ENCODE measurements at regions not wholly inside any gene's neighbourhood (a gene's known extent, or its start where the extent isn't known, plus 50 kb on each side); places are given as distances from the start of the nearest gene placed in this dataset.

DNA sequence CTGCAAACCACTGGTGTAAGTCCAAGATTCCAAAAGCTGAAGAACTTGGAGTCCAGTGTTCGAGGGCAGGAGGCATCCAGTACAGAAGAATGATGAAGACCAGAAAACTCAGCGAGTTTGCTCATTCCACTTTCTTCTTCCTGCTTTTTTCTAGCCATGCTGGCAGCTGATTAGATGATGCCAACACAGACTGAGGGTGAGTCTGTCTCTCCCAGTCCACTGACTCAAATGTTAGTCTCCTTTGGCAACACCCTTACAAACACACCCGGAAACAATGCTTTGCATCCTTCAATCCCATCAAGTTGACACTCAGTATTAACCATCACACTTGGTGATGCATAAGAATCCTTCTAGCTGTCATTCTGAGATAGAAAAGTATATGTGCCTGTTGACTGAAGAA lies 1504.6 kb downstream of the EFNB2 start:
- TF ChIP-seq, protein P1, sequence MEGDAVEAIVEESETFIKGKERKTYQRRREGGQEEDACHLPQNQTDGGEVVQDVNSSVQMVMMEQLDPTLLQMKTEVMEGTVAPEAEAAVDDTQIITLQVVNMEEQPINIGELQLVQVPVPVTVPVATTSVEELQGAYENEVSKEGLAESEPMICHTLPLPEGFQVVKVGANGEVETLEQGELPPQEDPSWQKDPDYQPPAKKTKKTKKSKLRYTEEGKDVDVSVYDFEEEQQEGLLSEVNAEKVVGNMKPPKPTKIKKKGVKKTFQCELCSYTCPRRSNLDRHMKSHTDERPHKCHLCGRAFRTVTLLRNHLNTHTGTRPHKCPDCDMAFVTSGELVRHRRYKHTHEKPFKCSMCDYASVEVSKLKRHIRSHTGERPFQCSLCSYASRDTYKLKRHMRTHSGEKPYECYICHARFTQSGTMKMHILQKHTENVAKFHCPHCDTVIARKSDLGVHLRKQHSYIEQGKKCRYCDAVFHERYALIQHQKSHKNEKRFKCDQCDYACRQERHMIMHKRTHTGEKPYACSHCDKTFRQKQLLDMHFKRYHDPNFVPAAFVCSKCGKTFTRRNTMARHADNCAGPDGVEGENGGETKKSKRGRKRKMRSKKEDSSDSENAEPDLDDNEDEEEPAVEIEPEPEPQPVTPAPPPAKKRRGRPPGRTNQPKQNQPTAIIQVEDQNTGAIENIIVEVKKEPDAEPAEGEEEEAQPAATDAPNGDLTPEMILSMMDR (IDR thresholded peaks at IDR 0.05), result no peak
- intact Hi-C loops (cut with micrococcal nuclease), result no loop called here

DNA sequence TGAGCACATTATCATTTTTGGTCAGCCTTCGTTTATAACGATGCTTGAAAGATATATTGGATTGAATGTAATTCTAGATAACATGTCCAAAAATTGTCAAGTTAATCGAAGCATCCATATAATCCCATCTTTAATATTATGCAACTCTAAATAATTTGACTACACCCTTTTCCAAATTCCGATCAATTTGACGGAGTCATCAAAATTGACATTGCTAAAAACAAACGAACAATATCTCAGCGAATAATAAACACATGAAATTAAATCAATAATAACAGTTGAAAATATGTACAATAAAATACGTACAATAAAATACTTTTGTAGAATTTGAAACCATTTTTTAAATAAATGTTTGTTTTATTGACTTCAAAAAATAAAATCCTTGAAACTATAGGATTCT lies 1516.4 kb downstream of the EFNB2 start:
- no peaks in the 10 kb centered on the region for H3K4me1 Mint-ChIP-seq (ENCODE audit: low read depth)
- DNase-seq (no peak), ATAC-seq (no peak)
- TF ChIP-seq, protein P1 (IDR thresholded peaks at IDR 0.05), result no peak
- peaks cover 3% of the 10 kb centered on the region for H3K9me3 Mint-ChIP-seq
- H3K27me3 Mint-ChIP-seq, result no peaks in the 10 kb centered on the region
- intact Hi-C loops (cut with micrococcal nuclease), result no loop called here
- H3K27ac Mint-ChIP-seq, result no peak overlapping the region
- CTCF ChIA-PET, result no interaction called here
- H3K4me3 Mint-ChIP-seq, result no peak overlapping the region
- POLR2A ChIA-PET, result no interaction called here
- H3K36me3 Mint-ChIP-seq (ENCODE audit: low read depth), result no peaks in the 10 kb centered on the region

More for the DNA sequence above, 1504.6 kb downstream of the EFNB2 start:
- POLR2A ChIA-PET, result no interaction called here
- CTCF ChIA-PET, result no interaction called here
- ATAC-seq (no peak), DNase-seq (no peak)
- no peaks in the 10 kb centered on the region for H3K4me1 Mint-ChIP-seq (ENCODE audit: low read depth)
- no peaks in the 10 kb centered on the region for H3K27me3 Mint-ChIP-seq
- no peaks in the 10 kb centered on the region for H3K9me3 Mint-ChIP-seq
- H3K27ac Mint-ChIP-seq, result no peak overlapping the region
- H3K4me3 Mint-ChIP-seq, result no peak overlapping the region
- no peaks in the 10 kb centered on the region for H3K36me3 Mint-ChIP-seq (ENCODE audit: low read depth)

DNA sequence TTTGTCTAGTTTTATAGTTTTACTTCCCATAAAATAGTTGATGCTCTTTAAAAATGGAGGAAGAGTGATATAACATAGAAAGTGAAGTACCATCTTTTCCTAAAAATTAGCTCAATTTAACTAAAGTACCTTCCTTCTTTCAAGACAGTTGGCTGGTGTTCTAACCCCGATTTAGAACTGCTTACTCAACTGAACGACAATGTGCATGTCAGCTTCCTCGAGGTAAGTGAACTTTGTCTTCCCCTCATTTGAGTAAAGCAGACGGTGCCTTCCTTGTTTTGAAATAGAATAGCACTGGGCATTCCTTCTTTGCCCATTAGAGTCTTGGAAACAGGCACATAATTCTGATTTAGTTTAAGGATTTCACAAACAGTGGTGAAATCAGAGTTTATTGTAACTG lies 1519.2 kb downstream of the EFNB2 start:
- ChIA-PET CTCF (no interaction called here), POLR2A (no interaction called here)
- TF ChIP-seq, protein P1 (IDR thresholded peaks at IDR 0.05), result no peak
- Mint-ChIP-seq H3K27ac (no peak overlapping the region), H3K4me1 (ENCODE audit: low read depth) (no peaks in the 10 kb centered on the region), H3K9me3 (no peaks in the 10 kb centered on the region), H3K27me3 (no peaks in the 10 kb centered on the region), H3K4me3 (no peak overlapping the region), H3K36me3 (ENCODE audit: low read depth) (no peaks in the 10 kb centered on the region)
- DNase-seq, result no peak
- intact Hi-C loops (cut with micrococcal nuclease), result no loop called here
- ATAC-seq, result no peak

DNA sequence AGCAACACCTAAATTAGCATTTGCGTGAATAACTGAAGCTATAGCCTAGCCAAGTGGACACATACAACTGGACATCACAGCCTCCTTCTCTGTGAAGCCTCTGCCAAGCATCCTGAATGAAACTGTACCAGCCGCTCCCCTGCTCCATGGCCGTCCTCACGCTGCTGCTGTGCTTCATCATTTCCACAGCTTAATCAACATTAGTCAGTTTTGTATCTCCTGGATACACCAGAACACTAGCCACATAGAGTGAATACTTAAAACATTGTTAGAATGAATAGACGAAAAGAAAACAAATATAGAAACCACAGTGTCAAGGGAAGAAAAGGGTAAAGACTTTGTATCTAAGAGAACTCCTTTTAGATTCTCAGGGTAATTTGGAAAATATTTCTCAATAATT lies 1526.9 kb downstream of the EFNB2 start:
- ATAC-seq (no peak), DNase-seq (no peak)

DNA sequence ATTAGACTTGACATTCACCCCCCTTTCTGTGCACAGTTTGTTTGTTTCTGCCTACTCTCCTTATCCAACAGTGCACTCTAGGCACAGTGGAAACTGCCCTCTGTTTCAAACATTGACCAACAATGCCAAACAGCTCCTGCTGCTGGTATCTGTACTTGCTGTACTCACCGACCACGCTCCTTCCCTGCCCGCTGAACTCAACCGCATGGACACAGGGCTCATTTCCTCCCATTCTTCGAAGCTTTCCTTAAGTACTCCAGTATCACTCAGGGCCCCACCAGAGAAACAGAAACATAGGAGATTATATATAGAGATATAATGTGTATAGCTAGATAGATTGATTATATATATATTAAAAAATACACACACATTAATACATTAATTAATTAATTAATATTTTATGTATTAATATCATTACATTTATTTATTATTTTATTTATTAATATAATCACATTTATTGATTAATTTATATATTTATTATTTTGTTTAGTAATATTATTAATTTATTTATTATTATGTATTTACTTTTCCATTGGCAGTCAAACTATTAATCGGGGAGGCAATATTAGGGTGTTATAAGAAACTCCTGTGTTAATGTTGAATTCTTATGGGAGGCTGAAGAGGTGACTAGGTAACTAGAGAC lies 1528.2 kb downstream of the EFNB2 start:
- Mint-ChIP-seq H3K4me1 (ENCODE audit: low read depth) (no peaks in the 10 kb centered on the region), H3K27me3 (no peaks in the 10 kb centered on the region), H3K9me3 (no peaks in the 10 kb centered on the region), H3K27ac (no peak overlapping the region), H3K36me3 (ENCODE audit: low read depth) (no peaks in the 10 kb centered on the region), H3K4me3 (no peak overlapping the region)
- intact Hi-C loops (cut with micrococcal nuclease), result no loop called here
- no peak for DNase-seq
- no peak for ATAC-seq
- ChIA-PET CTCF (no interaction called here), POLR2A (no interaction called here)
- TF ChIP-seq, protein P1 (IDR thresholded peaks at IDR 0.05), result no peak

More for the DNA sequence above, 1526.9 kb downstream of the EFNB2 start:
- Mint-ChIP-seq H3K27me3 (no peaks in the 10 kb centered on the region), H3K4me1 (ENCODE audit: low read depth) (no peaks in the 10 kb centered on the region), H3K27ac (no peak overlapping the region), H3K9me3 (no peaks in the 10 kb centered on the region), H3K36me3 (ENCODE audit: low read depth) (no peaks in the 10 kb centered on the region), H3K4me3 (no peak overlapping the region)
- TF ChIP-seq, protein P1 (IDR thresholded peaks at IDR 0.05), result no peak
- intact Hi-C loops (cut with micrococcal nuclease), result no loop called here
- ChIA-PET POLR2A (no interaction called here), CTCF (no interaction called here)

Data from activated CD8-positive, alpha-beta T cell treated with anti-CD3 and anti-CD28 coated beads for 36 hours (primary cell).